Sigmoid colon (tissue), 4 donors: ENCODE measurements at regions not wholly inside any gene's neighbourhood (a gene's known extent, or its start where the extent isn't known, plus 50 kb on each side); places are given as distances from the start of the nearest gene placed in this dataset.

ENCODE experiments used
- EP300 ChIP-seq, 4 donors: sonication (generic); formaldehyde crosslinking; IDR thresholded peaks; one replicate each; pipeline ENCODE4 v1.6.1; 2017; ENCODE audit warnings: antibody characterized with exemption in 4 of 4
- POLR2A ChIP-seq, 2 donors: fragments of 450-650 bp; IDR thresholded peaks; one replicate each; pipeline ENCODE4 v1.6.1; 2016; ENCODE audit warnings: antibody characterized with exemption in 2 of 2, mild to moderate bottlenecking in 2 of 2, moderate library complexity in 2 of 2
- TF ChIP-seq, protein P1 (sequence below), 4 experiments: fragments of 450-650 bp in 3 of 4; fragments of 200-600 bp in 1 of 4; IDR thresholded peaks; one replicate each; pipeline ENCODE4 v1.5.1; 2016 to 2019; ENCODE audit warnings: antibody characterized with exemption in 4 of 4, mild to moderate bottlenecking in 3 of 4, moderate library complexity in 2 of 4

DNA sequence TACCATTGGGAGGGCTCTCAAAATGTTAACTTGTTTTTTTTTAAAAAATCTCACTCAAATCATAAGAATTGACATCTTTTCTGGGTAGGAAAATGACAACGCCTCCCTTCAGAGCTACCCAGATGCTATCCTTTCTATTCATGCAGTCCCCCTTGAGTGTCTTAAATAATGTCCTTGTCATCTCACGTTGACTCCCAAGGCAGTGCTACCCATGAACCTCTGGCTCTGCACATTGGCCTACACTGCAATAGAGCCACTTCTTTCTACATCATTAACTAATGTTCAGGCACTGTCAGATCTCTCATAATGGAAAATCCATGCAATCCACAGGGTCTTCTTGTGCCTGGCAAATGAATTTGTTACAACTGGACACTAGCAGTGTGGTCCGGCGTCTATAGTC lies 569.8 kb upstream of the ZFHX3 start:
- TF ChIP-seq, protein P1, sequence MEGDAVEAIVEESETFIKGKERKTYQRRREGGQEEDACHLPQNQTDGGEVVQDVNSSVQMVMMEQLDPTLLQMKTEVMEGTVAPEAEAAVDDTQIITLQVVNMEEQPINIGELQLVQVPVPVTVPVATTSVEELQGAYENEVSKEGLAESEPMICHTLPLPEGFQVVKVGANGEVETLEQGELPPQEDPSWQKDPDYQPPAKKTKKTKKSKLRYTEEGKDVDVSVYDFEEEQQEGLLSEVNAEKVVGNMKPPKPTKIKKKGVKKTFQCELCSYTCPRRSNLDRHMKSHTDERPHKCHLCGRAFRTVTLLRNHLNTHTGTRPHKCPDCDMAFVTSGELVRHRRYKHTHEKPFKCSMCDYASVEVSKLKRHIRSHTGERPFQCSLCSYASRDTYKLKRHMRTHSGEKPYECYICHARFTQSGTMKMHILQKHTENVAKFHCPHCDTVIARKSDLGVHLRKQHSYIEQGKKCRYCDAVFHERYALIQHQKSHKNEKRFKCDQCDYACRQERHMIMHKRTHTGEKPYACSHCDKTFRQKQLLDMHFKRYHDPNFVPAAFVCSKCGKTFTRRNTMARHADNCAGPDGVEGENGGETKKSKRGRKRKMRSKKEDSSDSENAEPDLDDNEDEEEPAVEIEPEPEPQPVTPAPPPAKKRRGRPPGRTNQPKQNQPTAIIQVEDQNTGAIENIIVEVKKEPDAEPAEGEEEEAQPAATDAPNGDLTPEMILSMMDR (IDR thresholded peaks at IDR 0.05) = no peak
- TF ChIP-seq EP300 (IDR thresholded peaks at IDR 0.05) (no peak), POLR2A (IDR thresholded peaks at IDR 0.05) (no peak)
